ENCODE measurements at regions not wholly inside any gene's neighbourhood (a gene's known extent, or its start where the extent isn't known, plus 50 kb on each side); places are given as distances from the start of the nearest gene placed in this dataset.

- TF ChIP-seq CTCF (IDR thresholded peaks at IDR 0.05), result no peak
- TF ChIP-seq EP300 (IDR thresholded peaks at IDR 0.05), result no peak
- TF ChIP-seq POLR2A (IDR thresholded peaks at IDR 0.05), result no peak
Observed at GRCh38 chr17:27368151-27368795, 74.4 kb downstream of the WSB1 start.

Data from tibial nerve (tissue), 4 donors.